ENCODE measurements at regions not wholly inside any gene's neighbourhood (a gene's known extent, or its start where the extent isn't known, plus 50 kb on each side); places are given as distances from the start of the nearest gene placed in this dataset.
A peak's percentile ranks its signal among the peaks of the same experiment; 100 is the strongest.

GRCh38 chr3:55313666-55314065, 173.4 kb downstream of the WNT5A start:
- no peak overlapping the region for H3K27ac ChIP-seq (replicated peaks; ENCODE audit: low read length)
- no peak overlapping the region for H3K9ac ChIP-seq (ENCODE audit: low read depth, low read length, poor library complexity)
- H3K4me3 ChIP-seq (ENCODE audit: low read length in 2 of 2): no peak overlapping the region
- no peak overlapping the region for H2BK15ac ChIP-seq (ENCODE audit: low read length)
- no peak overlapping the region for H4K8ac ChIP-seq (ENCODE audit: low read depth, low read length)
- H3K79me1 ChIP-seq (ENCODE audit: low read depth, low read length): no peaks in the 10 kb centered on the region
- H3K4me2 ChIP-seq (ENCODE audit: insufficient read depth, low read length, poor library complexity, severe bottlenecking): no peak overlapping the region
- H3K27me3 ChIP-seq (ENCODE audit: control insufficient read depth in 3 of 3, insufficient read depth in 3 of 3, low read depth in 1 of 3, low read length in 3 of 3): no peaks in the 10 kb centered on the region
- H2BK120ac ChIP-seq (ENCODE audit: low read depth, low read length): no peak overlapping the region
- DNase-seq (ENCODE audit: low spot score): no peak
- H3K36me3 ChIP-seq (replicated peaks in 1 of 2; ENCODE audit: control insufficient read depth in 2 of 2, insufficient read depth in 2 of 2, low read length in 2 of 2): no peaks in the 10 kb centered on the region
- WGBS, 2 donors (ENCODE audit: extremely low coverage in 2 of 2, insufficient read length in 2 of 2, insufficient replicate concordance in 1 of 2): no CpG with 5 or more reads among the region's 7 CpGs
- no peak overlapping the region for H2BK5ac ChIP-seq (ENCODE audit: low read length)
- H3K23ac ChIP-seq (ENCODE audit: low read depth, low read length, poor library complexity): no peak overlapping the region
- no peak overlapping the region for H2AFZ ChIP-seq (ENCODE audit: low read length)
- no peaks in the 10 kb centered on the region for H3K9me3 ChIP-seq (replicated peaks in 1 of 2; ENCODE audit: control insufficient read depth in 2 of 2, insufficient read depth in 1 of 2, low read depth in 1 of 2, low read length in 2 of 2)
- H4K91ac ChIP-seq (ENCODE audit: low read depth, low read length, poor library complexity): no peak overlapping the region
- no peak overlapping the region for H3K4ac ChIP-seq (ENCODE audit: low read length)
- H2AK5ac ChIP-seq (ENCODE audit: low read depth, low read length): no peak overlapping the region
- no peak overlapping the region for H2BK12ac ChIP-seq (ENCODE audit: low read length)
- H3K18ac ChIP-seq (ENCODE audit: low read length): no peak overlapping the region
- no peaks in the 10 kb centered on the region for H3K4me1 ChIP-seq (ENCODE audit: control insufficient read depth in 2 of 2, insufficient read depth in 1 of 2, low read depth in 1 of 2, low read length in 2 of 2)
- H3K14ac ChIP-seq (ENCODE audit: low read length): no peak overlapping the region

GRCh38 chr3:55309336-55309735, 177.8 kb downstream of the WNT5A start:
- Histone ChIP-seq H3K4me1 (ENCODE audit: control insufficient read depth in 2 of 2, insufficient read depth in 1 of 2, low read depth in 1 of 2, low read length in 2 of 2) (peaks cover 0 to 1% of the 10 kb centered on the region in 2 donors), H2AFZ (ENCODE audit: low read length) (no peak overlapping the region), H4K91ac (ENCODE audit: low read depth, low read length, poor library complexity) (no peak overlapping the region), H3K36me3 (replicated peaks in 1 of 2; ENCODE audit: control insufficient read depth in 2 of 2, insufficient read depth in 2 of 2, low read length in 2 of 2) (no peaks in the 10 kb centered on the region), H3K14ac (ENCODE audit: low read length) (no peak overlapping the region), H3K27me3 (ENCODE audit: control insufficient read depth in 3 of 3, insufficient read depth in 3 of 3, low read depth in 1 of 3, low read length in 3 of 3) (no peaks in the 10 kb centered on the region), H2BK5ac (ENCODE audit: low read length) (no peak overlapping the region), H3K4ac (ENCODE audit: low read length) (no peak overlapping the region), H3K27ac (replicated peaks; ENCODE audit: low read length) (no peak overlapping the region), H2BK12ac (ENCODE audit: low read length) (no peak overlapping the region), H4K8ac (ENCODE audit: low read depth, low read length) (no peak overlapping the region), H3K9ac (ENCODE audit: low read depth, low read length, poor library complexity) (no peak overlapping the region), H2BK15ac (ENCODE audit: low read length) (no peak overlapping the region), H3K9me3 (replicated peaks in 1 of 2; ENCODE audit: control insufficient read depth in 2 of 2, insufficient read depth in 1 of 2, low read depth in 1 of 2, low read length in 2 of 2) (no peaks in the 10 kb centered on the region), H3K79me1 (ENCODE audit: low read depth, low read length) (no peaks in the 10 kb centered on the region), H3K4me3 (ENCODE audit: low read length in 2 of 2) (no peak overlapping the region), H3K23ac (ENCODE audit: low read depth, low read length, poor library complexity) (no peak overlapping the region), H3K18ac (ENCODE audit: low read length) (no peak overlapping the region), H3K4me2 (ENCODE audit: insufficient read depth, low read length, poor library complexity, severe bottlenecking) (no peak overlapping the region), H2BK120ac (ENCODE audit: low read depth, low read length) (no peak overlapping the region), H2AK5ac (ENCODE audit: low read depth, low read length) (no peak overlapping the region)
- DNase-seq (ENCODE audit: low spot score): no peak
- no CpG with 5 or more reads among the region's 3 CpGs for WGBS, 2 donors (ENCODE audit: extremely low coverage in 2 of 2, insufficient read length in 2 of 2, insufficient replicate concordance in 1 of 2)

GRCh38 chr3:55307622-55308021, 179.5 kb downstream of the WNT5A start:
- no peak overlapping the region for H4K8ac ChIP-seq (ENCODE audit: low read depth, low read length)
- WGBS, 2 donors (ENCODE audit: extremely low coverage in 2 of 2, insufficient read length in 2 of 2, insufficient replicate concordance in 1 of 2): no CpG with 5 or more reads among the region's 2 CpGs
- H3K27me3 ChIP-seq (ENCODE audit: control insufficient read depth in 3 of 3, insufficient read depth in 3 of 3, low read depth in 1 of 3, low read length in 3 of 3): no peaks in the 10 kb centered on the region

GRCh38 chr3:55305696-55306485, 181.2 kb downstream of the WNT5A start:
- Histone ChIP-seq H3K79me1 (ENCODE audit: low read depth, low read length) (no peaks in the 10 kb centered on the region), H2AFZ (ENCODE audit: low read length) (peak overlapping the region; percentile 17), H2BK120ac (ENCODE audit: low read depth, low read length) (no peak overlapping the region), H2BK15ac (ENCODE audit: low read length) (no peak overlapping the region), H4K91ac (ENCODE audit: low read depth, low read length, poor library complexity) (no peak overlapping the region), H3K27ac (replicated peaks; ENCODE audit: low read length) (no peak overlapping the region), H3K9me3 (replicated peaks in 1 of 2; ENCODE audit: control insufficient read depth in 2 of 2, insufficient read depth in 1 of 2, low read depth in 1 of 2, low read length in 2 of 2) (no peaks in the 10 kb centered on the region), H3K4me2 (ENCODE audit: insufficient read depth, low read length, poor library complexity, severe bottlenecking) (no peak overlapping the region), H2AK5ac (ENCODE audit: low read depth, low read length) (no peak overlapping the region), H2BK12ac (ENCODE audit: low read length) (no peak overlapping the region), H3K36me3 (replicated peaks in 1 of 2; ENCODE audit: control insufficient read depth in 2 of 2, insufficient read depth in 2 of 2, low read length in 2 of 2) (no peaks in the 10 kb centered on the region), H3K9ac (ENCODE audit: low read depth, low read length, poor library complexity) (no peak overlapping the region), H3K4me1 (ENCODE audit: control insufficient read depth in 2 of 2, insufficient read depth in 1 of 2, low read depth in 1 of 2, low read length in 2 of 2) (peaks cover 0 to 1% of the 10 kb centered on the region in 2 donors), H3K4me3 (ENCODE audit: low read length in 2 of 2) (no peak overlapping the region), H3K27me3 (ENCODE audit: control insufficient read depth in 3 of 3, insufficient read depth in 3 of 3, low read depth in 1 of 3, low read length in 3 of 3) (no peaks in the 10 kb centered on the region), H4K8ac (ENCODE audit: low read depth, low read length) (no peak overlapping the region), H2BK5ac (ENCODE audit: low read length) (no peak overlapping the region), H3K4ac (ENCODE audit: low read length) (no peak overlapping the region), H3K18ac (ENCODE audit: low read length) (no peak overlapping the region), H3K14ac (ENCODE audit: low read length) (no peak overlapping the region), H3K23ac (ENCODE audit: low read depth, low read length, poor library complexity) (no peak overlapping the region)
- DNase-seq (ENCODE audit: low spot score): no peak
- WGBS, 2 donors (ENCODE audit: extremely low coverage in 2 of 2, insufficient read length in 2 of 2, insufficient replicate concordance in 1 of 2): no CpG with 5 or more reads among the region's 5 CpGs

More at GRCh38 chr3:55307622-55308021, 179.5 kb downstream of the WNT5A start:
- Histone ChIP-seq H2BK5ac (ENCODE audit: low read length) (no peak overlapping the region), H2AFZ (ENCODE audit: low read length) (no peak overlapping the region), H3K36me3 (replicated peaks in 1 of 2; ENCODE audit: control insufficient read depth in 2 of 2, insufficient read depth in 2 of 2, low read length in 2 of 2) (no peaks in the 10 kb centered on the region), H2BK120ac (ENCODE audit: low read depth, low read length) (no peak overlapping the region), H3K4me1 (ENCODE audit: control insufficient read depth in 2 of 2, insufficient read depth in 1 of 2, low read depth in 1 of 2, low read length in 2 of 2) (peaks cover 0 to 1% of the 10 kb centered on the region in 2 donors), H3K9me3 (replicated peaks in 1 of 2; ENCODE audit: control insufficient read depth in 2 of 2, insufficient read depth in 1 of 2, low read depth in 1 of 2, low read length in 2 of 2) (no peaks in the 10 kb centered on the region), H3K14ac (ENCODE audit: low read length) (no peak overlapping the region), H3K79me1 (ENCODE audit: low read depth, low read length) (no peaks in the 10 kb centered on the region), H3K4me3 (ENCODE audit: low read length in 2 of 2) (no peak overlapping the region), H4K91ac (ENCODE audit: low read depth, low read length, poor library complexity) (no peak overlapping the region), H2BK12ac (ENCODE audit: low read length) (no peak overlapping the region), H3K23ac (ENCODE audit: low read depth, low read length, poor library complexity) (no peak overlapping the region), H3K9ac (ENCODE audit: low read depth, low read length, poor library complexity) (no peak overlapping the region), H3K18ac (ENCODE audit: low read length) (no peak overlapping the region), H3K4me2 (ENCODE audit: insufficient read depth, low read length, poor library complexity, severe bottlenecking) (no peak overlapping the region), H3K4ac (ENCODE audit: low read length) (no peak overlapping the region), H2BK15ac (ENCODE audit: low read length) (no peak overlapping the region), H3K27ac (replicated peaks; ENCODE audit: low read length) (no peak overlapping the region), H2AK5ac (ENCODE audit: low read depth, low read length) (no peak overlapping the region)
- no peak for DNase-seq (ENCODE audit: low spot score)

Measured in neuronal stem cell (in vitro differentiated cells).